Skeletal muscle tissue (tissue), 3 donors: ENCODE measurements at regions not wholly inside any gene's neighbourhood (a gene's known extent, or its start where the extent isn't known, plus 50 kb on each side); places are given as distances from the start of the nearest gene placed in this dataset.

Experiments
- H3K27ac ChIP-seq: one replicate; pipeline ENCODE4 v1.7.0; 2013; ENCODE audit warnings: mild to moderate bottlenecking, low read depth, low read length, inconsistent platforms
- H3K27me3 ChIP-seq, 3 donors: one replicate each; pipeline ENCODE4 v1.7.0; 2013; ENCODE audit warnings: low read length in 3 of 3; ENCODE audit not compliant: control insufficient read depth in 3 of 3, insufficient read depth in 3 of 3
- H3K36me3 ChIP-seq, 3 donors: one replicate each; pipeline ENCODE4 v1.7.0; 2013; ENCODE audit warnings: low read length in 3 of 3; ENCODE audit not compliant: control insufficient read depth in 3 of 3, insufficient read depth in 3 of 3
- H3K4me1 ChIP-seq, 3 donors: one replicate each; pipeline ENCODE4 v1.7.0; 2013; ENCODE audit warnings: low read length in 3 of 3, mild to moderate bottlenecking in 3 of 3; ENCODE audit not compliant: control insufficient read depth in 3 of 3, insufficient read depth in 3 of 3
- H3K4me3 ChIP-seq, 3 donors: one replicate each; pipeline ENCODE4 v1.7.0; 2013; ENCODE audit warnings: low read length in 3 of 3
- H3K9ac ChIP-seq, 3 donors: one replicate each; pipeline ENCODE4 v1.7.0; 2013; ENCODE audit warnings: low read length in 3 of 3, mild to moderate bottlenecking in 3 of 3, moderate library complexity in 2 of 3, low read depth in 1 of 3
- H3K9me3 ChIP-seq, 3 donors: one replicate each; pipeline ENCODE4 v1.7.0; 2013; ENCODE audit warnings: low read length in 3 of 3; ENCODE audit not compliant: control insufficient read depth in 3 of 3
- donor health status: Osteomylitis.

GRCh38 chr2:128528133-128528532, 209.5 kb upstream of the HS6ST1 start:
- no peaks in the 10 kb centered on the region for H3K4me1 ChIP-seq
- peaks cover 0 to 5% (median 0%) of the 10 kb centered on the region in 3 donors for H3K9me3 ChIP-seq
- no peak overlapping the region for H3K4me3 ChIP-seq
- peaks cover 0 to 2% (median 0%) of the 10 kb centered on the region in 3 donors for H3K27me3 ChIP-seq
- no peaks in the 10 kb centered on the region for H3K36me3 ChIP-seq
- H3K9ac ChIP-seq, result no peak overlapping the region
- H3K27ac ChIP-seq, result no peak overlapping the region

GRCh38 chr2:128530025-128530573, 211.4 kb upstream of the HS6ST1 start:
- no peaks in the 10 kb centered on the region for H3K4me1 ChIP-seq
- no peak overlapping the region for H3K9ac ChIP-seq
- H3K36me3 ChIP-seq, result no peaks in the 10 kb centered on the region
- no peak overlapping the region for H3K27ac ChIP-seq
- peaks cover 0 to 2% (median 0%) of the 10 kb centered on the region in 3 donors for H3K27me3 ChIP-seq
- H3K9me3 ChIP-seq, result no peaks in the 10 kb centered on the region
- no peak overlapping the region for H3K4me3 ChIP-seq

GRCh38 chr2:128531856-128532255, 213.2 kb upstream of the HS6ST1 start:
- Histone ChIP-seq H3K4me3 (no peak overlapping the region), H3K9ac (no peak overlapping the region), H3K27me3 (no peaks in the 10 kb centered on the region), H3K9me3 (no peaks in the 10 kb centered on the region), H3K36me3 (no peaks in the 10 kb centered on the region), H3K4me1 (no peaks in the 10 kb centered on the region), H3K27ac (no peak overlapping the region)

- H3K4me3 ChIP-seq, result no peak overlapping the region
- H3K4me1 ChIP-seq, result no peaks in the 10 kb centered on the region
- H3K36me3 ChIP-seq, result no peaks in the 10 kb centered on the region
- no peak overlapping the region for H3K9ac ChIP-seq
- H3K27me3 ChIP-seq, result no peaks in the 10 kb centered on the region
- H3K9me3 ChIP-seq, result no peaks in the 10 kb centered on the region
- no peak overlapping the region for H3K27ac ChIP-seq
Observed at GRCh38 chr2:128533101-128533500, 214.4 kb upstream of the HS6ST1 start.

- no peaks in the 10 kb centered on the region for H3K9me3 ChIP-seq
- H3K9ac ChIP-seq, result no peak overlapping the region
- no peak overlapping the region for H3K27ac ChIP-seq
- no peaks in the 10 kb centered on the region for H3K27me3 ChIP-seq
- no peaks in the 10 kb centered on the region for H3K4me1 ChIP-seq
- no peak overlapping the region for H3K4me3 ChIP-seq
- no peaks in the 10 kb centered on the region for H3K36me3 ChIP-seq
Observed at GRCh38 chr2:128534688-128535392, 216.2 kb upstream of the HS6ST1 start.

GRCh38 chr2:128535953-128536352, 217.3 kb upstream of the HS6ST1 start:
- H3K27me3 ChIP-seq, result no peaks in the 10 kb centered on the region
- H3K27ac ChIP-seq, result no peak overlapping the region
- no peaks in the 10 kb centered on the region for H3K4me1 ChIP-seq

GRCh38 chr2:128536925-128537620, 218.4 kb upstream of the HS6ST1 start:
- Histone ChIP-seq H3K9ac (no peak overlapping the region), H3K27me3 (no peaks in the 10 kb centered on the region)

More at GRCh38 chr2:128535953-128536352, 217.3 kb upstream of the HS6ST1 start:
- no peak overlapping the region for H3K4me3 ChIP-seq
- H3K36me3 ChIP-seq, result no peaks in the 10 kb centered on the region
- no peak overlapping the region for H3K9ac ChIP-seq
- no peaks in the 10 kb centered on the region for H3K9me3 ChIP-seq

GRCh38 chr2:128537646-128538045, 219.0 kb upstream of the HS6ST1 start:
- Histone ChIP-seq H3K9me3 (no peaks in the 10 kb centered on the region), H3K27ac (no peak overlapping the region), H3K9ac (no peak overlapping the region), H3K36me3 (no peaks in the 10 kb centered on the region), H3K4me1 (no peaks in the 10 kb centered on the region), H3K27me3 (no peaks in the 10 kb centered on the region), H3K4me3 (no peak overlapping the region)

More at GRCh38 chr2:128536925-128537620, 218.4 kb upstream of the HS6ST1 start:
- Histone ChIP-seq H3K27ac (no peak overlapping the region), H3K4me1 (no peaks in the 10 kb centered on the region), H3K4me3 (no peak overlapping the region), H3K9me3 (no peaks in the 10 kb centered on the region), H3K36me3 (no peaks in the 10 kb centered on the region)

- no peak overlapping the region for H3K4me3 ChIP-seq
- H3K9ac ChIP-seq, result no peak overlapping the region
Observed at GRCh38 chr2:128538396-128538795, 219.7 kb upstream of the HS6ST1 start.

GRCh38 chr2:128540670-128541069, 222.0 kb upstream of the HS6ST1 start:
- Histone ChIP-seq H3K36me3 (no peaks in the 10 kb centered on the region), H3K27me3 (no peaks in the 10 kb centered on the region), H3K27ac (no peak overlapping the region), H3K4me3 (no peak overlapping the region), H3K4me1 (no peaks in the 10 kb centered on the region), H3K9ac (no peak overlapping the region), H3K9me3 (no peaks in the 10 kb centered on the region)

More at GRCh38 chr2:128538396-128538795, 219.7 kb upstream of the HS6ST1 start:
- Histone ChIP-seq H3K27ac (no peak overlapping the region), H3K4me1 (no peaks in the 10 kb centered on the region), H3K9me3 (no peaks in the 10 kb centered on the region), H3K36me3 (no peaks in the 10 kb centered on the region), H3K27me3 (no peaks in the 10 kb centered on the region)
